ENCODE measurements at regions not wholly inside any gene's neighbourhood (a gene's known extent, or its start where the extent isn't known, plus 50 kb on each side); places are given as distances from the start of the nearest gene placed in this dataset.

GRCh38 chr2:150640039-150640438 lies 152.6 kb upstream of the RND3 start:
- Histone ChIP-seq H3K27ac (no peak overlapping the region), H3K9me3 (ENCODE audit: control insufficient read depth, low read length) (no peaks in the 10 kb centered on the region), H2AFZ (no peak overlapping the region), H3K27me3 (ENCODE audit: control insufficient read depth, insufficient read depth, low read length) (no peaks in the 10 kb centered on the region), H3K79me2 (no peaks in the 10 kb centered on the region), H3K9ac (no peak overlapping the region), H3K4me3 (ENCODE audit: low read depth, low read length) (no peak overlapping the region), H3K36me3 (ENCODE audit: control insufficient read depth, insufficient read depth, low read length) (no peaks in the 10 kb centered on the region), H3K4me2 (ENCODE audit: low read length) (no peak overlapping the region), H3K4me1 (no peaks in the 10 kb centered on the region)
- TF ChIP-seq CTCF (IDR thresholded peaks at IDR 0.05) = no peak

GRCh38 chr2:150639383-150639782 lies 151.9 kb upstream of the RND3 start:
- Histone ChIP-seq H3K9ac (no peak overlapping the region), H3K4me2 (ENCODE audit: low read length) (no peak overlapping the region), H3K79me2 (no peaks in the 10 kb centered on the region), H3K27ac (no peak overlapping the region), H3K9me3 (ENCODE audit: control insufficient read depth, low read length) (no peaks in the 10 kb centered on the region), H2AFZ (no peak overlapping the region), H3K4me1 (no peaks in the 10 kb centered on the region), H3K27me3 (ENCODE audit: control insufficient read depth, insufficient read depth, low read length) (no peaks in the 10 kb centered on the region), H3K36me3 (ENCODE audit: control insufficient read depth, insufficient read depth, low read length) (no peaks in the 10 kb centered on the region), H3K4me3 (ENCODE audit: low read depth, low read length) (no peak overlapping the region)
- no peak for TF ChIP-seq CTCF (IDR thresholded peaks at IDR 0.05)

- H3K79me2 ChIP-seq = no peaks in the 10 kb centered on the region
- TF ChIP-seq CTCF (IDR thresholded peaks at IDR 0.05) = no peak
- H2AFZ ChIP-seq = no peak overlapping the region
- no peaks in the 10 kb centered on the region for H3K36me3 ChIP-seq (ENCODE audit: control insufficient read depth, insufficient read depth, low read length)
- H3K9ac ChIP-seq = no peak overlapping the region
- H3K4me3 ChIP-seq (ENCODE audit: low read depth, low read length) = no peak overlapping the region
- H3K4me1 ChIP-seq = no peaks in the 10 kb centered on the region
- no peak overlapping the region for H3K4me2 ChIP-seq (ENCODE audit: low read length)
- no peaks in the 10 kb centered on the region for H3K27me3 ChIP-seq (ENCODE audit: control insufficient read depth, insufficient read depth, low read length)
- no peaks in the 10 kb centered on the region for H3K9me3 ChIP-seq (ENCODE audit: control insufficient read depth, low read length)
- no peak overlapping the region for H3K27ac ChIP-seq
Observed at GRCh38 chr2:150631236-150631821, 143.9 kb upstream of the RND3 start.

GRCh38 chr2:150630587-150631235 lies 143.2 kb upstream of the RND3 start:
- Histone ChIP-seq H2AFZ (no peak overlapping the region), H3K79me2 (no peaks in the 10 kb centered on the region), H3K9me3 (ENCODE audit: control insufficient read depth, low read length) (no peaks in the 10 kb centered on the region), H3K27ac (no peak overlapping the region), H3K4me2 (ENCODE audit: low read length) (no peak overlapping the region), H3K27me3 (ENCODE audit: control insufficient read depth, insufficient read depth, low read length) (no peaks in the 10 kb centered on the region), H3K4me3 (ENCODE audit: low read depth, low read length) (no peak overlapping the region), H3K36me3 (ENCODE audit: control insufficient read depth, insufficient read depth, low read length) (no peaks in the 10 kb centered on the region), H3K4me1 (no peaks in the 10 kb centered on the region), H3K9ac (no peak overlapping the region)
- TF ChIP-seq CTCF (IDR thresholded peaks at IDR 0.05) = no peak

GRCh38 chr2:150627526-150627925 lies 140.1 kb upstream of the RND3 start:
- TF ChIP-seq CTCF (IDR thresholded peaks at IDR 0.05) = no peak
- H3K9me3 ChIP-seq (ENCODE audit: control insufficient read depth, low read length) = no peaks in the 10 kb centered on the region
- H3K36me3 ChIP-seq (ENCODE audit: control insufficient read depth, insufficient read depth, low read length) = no peaks in the 10 kb centered on the region
- H2AFZ ChIP-seq = no peak overlapping the region
- H3K4me2 ChIP-seq (ENCODE audit: low read length) = no peak overlapping the region
- no peak overlapping the region for H3K27ac ChIP-seq
- no peaks in the 10 kb centered on the region for H3K4me1 ChIP-seq
- no peak overlapping the region for H3K9ac ChIP-seq
- no peaks in the 10 kb centered on the region for H3K27me3 ChIP-seq (ENCODE audit: control insufficient read depth, insufficient read depth, low read length)
- H3K79me2 ChIP-seq = no peaks in the 10 kb centered on the region
- no peak overlapping the region for H3K4me3 ChIP-seq (ENCODE audit: low read depth, low read length)
